Stimulated activated CD4-positive, alpha-beta T cell treated with anti-CD3 and anti-CD28 coated beads, Interleukin-15, amount 100 ng/mL, for 24 hours (primary cell): ENCODE measurements at regions not wholly inside any gene's neighbourhood (a gene's known extent, or its start where the extent isn't known, plus 50 kb on each side); places are given as distances from the start of the nearest gene placed in this dataset.

Experiments used
- DNase-seq: peaks from one replicate; pipeline ENCODE4 v3.0.0-alpha.2; 2020

DNA sequence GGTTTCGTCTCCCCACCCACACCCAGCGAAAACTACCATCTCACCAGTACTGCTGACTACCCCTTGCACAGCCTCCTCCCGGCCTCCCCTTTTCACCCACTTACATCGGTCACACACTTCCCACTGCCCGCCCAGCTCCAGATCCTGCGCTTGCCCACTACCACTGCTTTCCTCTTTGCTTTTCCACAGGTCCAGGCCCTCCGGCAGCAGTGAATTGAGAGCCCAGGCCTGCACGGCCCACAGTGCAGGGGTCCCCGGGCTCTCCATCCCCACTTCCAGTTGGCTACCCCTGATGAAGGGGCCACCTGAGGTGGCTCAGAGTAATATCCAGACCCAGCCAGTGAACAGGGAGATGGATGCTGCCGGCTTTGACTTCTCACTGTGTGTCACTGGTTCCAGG lies 120.2 kb upstream of the FSTL4 start:
- DNase-seq = no peak

DNA sequence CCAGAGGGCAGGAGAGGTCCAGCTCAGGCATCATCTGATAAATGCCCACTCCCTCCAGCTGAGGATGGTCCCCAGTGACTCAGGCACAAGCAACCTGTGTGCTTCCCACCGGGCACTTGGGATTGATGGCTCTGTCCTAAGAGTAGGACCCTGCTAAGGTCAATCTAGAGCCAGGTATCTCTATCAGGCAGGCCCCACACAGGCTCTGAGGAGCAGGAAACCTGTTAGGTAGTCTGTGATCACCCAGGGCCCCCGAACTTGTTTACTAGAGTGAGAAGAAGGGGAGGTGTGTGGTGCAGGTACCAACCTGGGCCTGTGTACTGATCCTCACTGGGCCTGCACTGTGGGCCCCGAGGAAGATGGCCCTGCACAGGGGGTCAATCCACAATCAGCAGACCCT lies 119.6 kb upstream of the FSTL4 start:
- DNase-seq = no peak

DNA sequence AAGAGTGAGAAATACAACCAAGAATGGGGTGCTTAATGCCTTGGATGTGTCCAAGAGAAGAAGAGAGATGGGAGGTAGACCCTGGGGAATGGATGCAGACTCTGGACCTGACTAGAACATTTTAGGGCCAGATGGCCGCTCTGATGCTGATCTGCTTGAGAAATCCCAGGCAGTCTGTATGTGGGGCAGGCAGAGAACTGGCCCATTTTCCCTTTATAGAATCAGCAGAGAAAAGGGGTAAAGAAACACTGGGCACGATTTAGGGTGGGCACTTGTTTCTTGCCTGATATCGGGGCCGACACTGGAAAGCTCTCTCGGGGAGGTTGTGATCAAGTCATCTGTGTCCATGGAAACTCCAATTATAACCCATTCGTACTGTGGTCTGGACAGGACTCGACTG lies 118.5 kb upstream of the FSTL4 start:
- no peak for DNase-seq

DNA sequence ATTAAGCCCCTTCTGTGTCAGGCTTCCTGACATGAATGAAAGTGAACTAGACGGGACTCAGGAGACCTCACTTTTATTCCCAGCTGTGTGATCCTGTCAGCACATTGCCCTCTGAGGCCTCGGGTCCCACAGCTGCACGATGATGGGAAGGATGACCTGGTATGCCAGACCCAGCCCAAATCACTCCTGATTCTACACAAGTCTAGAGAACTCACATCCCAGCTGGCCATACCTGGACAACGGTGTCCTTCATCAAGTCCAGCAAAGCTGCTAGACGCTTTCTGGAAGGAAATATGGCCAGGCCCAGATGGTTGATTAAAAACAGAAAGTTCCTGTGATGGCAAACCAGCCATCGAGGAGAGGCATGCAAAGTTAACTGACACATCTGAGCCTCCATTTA lies 118.0 kb upstream of the FSTL4 start:
- DNase-seq = no peak

DNA sequence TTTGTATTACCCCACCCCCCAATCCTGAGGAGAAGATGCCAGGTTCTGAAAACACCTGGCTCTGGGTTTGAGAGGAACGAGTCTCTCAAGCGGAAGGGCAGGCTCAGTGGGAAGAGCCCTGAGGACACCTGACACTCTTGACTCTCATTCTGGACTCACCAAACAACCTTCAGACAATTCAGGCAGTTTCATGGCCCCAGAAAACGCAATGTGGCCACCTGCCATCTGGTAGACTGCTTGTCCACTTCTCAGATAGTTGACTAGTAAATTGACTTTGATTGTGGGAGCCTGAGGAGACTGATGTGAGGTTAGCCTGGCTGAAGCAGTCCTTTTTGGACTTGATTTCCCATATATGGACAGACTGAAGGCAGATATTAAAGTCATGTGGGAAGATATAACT lies 117.5 kb upstream of the FSTL4 start:
- no peak for DNase-seq

DNA sequence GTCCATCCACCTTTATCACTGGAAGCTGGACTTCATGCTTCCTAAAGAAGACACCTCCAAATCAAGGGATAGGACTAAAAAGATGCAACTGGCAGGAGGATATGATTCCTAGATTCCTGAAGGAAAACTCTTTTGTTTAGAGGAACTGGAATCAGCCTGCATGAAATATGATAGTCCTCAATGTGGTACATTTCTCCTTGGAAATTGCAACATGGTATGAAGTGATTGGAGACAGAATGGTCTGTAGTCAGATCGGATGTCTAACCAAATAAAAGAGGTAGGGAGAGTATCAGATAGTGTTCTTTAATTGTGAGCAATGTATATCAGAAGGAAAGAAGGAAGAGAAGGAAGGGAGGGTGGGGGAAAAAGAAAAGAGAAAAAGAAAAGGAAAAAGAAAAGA lies 116.1 kb upstream of the FSTL4 start:
- DNase-seq = no peak

DNA sequence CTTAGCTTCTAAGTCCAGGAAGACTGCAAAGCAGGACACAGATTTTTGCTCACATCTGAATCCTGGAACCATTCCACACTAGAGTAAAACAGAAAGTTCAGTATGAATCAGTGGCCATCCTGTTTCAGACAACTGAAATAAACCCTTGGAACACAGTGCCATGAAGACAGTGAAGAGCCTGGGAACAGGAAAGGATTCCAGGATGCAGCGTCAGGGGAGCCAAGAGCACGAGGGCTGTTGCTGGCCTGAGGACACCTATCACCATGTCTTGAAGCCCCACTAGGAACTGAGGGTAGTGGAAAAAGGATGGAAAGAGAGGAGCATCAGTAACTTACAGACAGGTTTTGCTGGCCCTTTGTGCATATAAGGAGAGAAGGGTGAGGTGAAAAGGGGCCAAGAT lies 115.3 kb upstream of the FSTL4 start:
- DNase-seq = no peak

DNA sequence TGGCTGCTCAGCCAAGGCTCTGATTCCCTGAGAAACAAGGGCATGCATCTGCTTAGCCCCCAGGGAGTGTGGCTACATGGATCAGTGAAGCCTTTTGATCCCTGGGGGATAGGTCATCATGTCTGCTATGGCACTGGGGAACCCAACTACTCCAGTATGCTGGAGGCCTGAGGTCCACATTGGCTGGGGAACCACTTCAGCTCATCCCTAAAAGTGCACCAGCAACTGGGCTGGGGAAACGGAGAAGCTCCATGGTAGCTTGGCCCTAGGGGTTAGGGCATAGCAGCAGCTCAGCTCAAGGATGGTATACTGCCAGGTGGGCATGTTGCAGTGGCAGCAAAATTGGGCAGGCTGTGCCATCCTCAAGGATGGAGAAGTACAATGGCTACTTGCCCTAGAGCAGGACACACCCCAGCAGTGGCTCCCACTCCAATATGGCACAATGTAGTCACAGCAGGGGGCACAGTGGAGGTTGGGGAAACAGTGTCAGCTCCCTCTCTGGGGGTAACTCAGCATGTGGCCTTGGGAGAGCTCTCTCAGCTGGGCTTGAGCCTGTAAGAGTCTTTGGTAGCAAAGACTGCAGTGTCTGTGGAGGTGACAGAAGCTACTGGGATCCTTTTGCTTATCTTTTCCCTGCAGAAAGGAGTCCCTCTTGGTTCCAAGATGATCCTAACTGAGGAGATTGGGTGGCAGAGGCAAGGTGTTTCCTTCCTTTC lies 111.5 kb upstream of the FSTL4 start:
- DNase-seq = no peak

DNA sequence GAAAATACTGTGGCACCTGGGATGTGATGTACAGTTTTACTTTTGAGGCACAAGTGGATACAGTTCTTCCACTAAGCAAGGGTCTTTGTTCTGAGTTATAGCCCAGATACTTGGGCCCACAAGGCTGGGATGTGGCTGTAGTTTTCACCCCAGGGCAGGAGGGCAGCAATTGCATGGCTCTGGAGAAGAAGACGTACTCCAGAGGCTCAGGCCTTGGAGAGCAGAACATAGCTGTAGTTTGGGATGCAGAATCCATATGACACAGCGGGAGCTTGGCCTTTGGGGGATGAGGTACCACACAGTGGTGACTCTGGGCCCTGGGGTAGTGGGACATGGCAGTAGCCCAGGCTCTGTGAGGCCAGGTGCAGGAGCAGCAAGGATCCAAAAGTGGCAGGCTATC lies 110.8 kb upstream of the FSTL4 start:
- no peak for DNase-seq

DNA sequence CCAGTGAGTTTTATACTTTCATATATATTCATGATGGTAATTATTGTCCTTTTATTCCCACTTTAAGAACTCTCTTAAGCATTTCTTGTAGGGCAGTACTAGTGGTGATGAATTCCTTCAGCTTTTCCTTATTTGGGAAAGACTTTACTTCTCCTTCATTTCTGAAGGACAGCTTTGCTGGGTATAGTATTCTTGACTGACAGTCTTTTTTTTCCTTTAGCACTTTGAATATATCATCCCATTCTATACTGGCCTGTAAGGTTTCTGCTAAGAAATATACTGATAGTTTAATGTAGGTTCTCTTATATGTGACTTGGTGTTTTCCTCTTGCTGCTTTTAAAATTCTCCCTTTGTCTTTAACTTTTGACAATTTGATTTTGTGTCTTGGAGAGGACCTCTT lies 109.0 kb upstream of the FSTL4 start:
- DNase-seq = no peak

DNA sequence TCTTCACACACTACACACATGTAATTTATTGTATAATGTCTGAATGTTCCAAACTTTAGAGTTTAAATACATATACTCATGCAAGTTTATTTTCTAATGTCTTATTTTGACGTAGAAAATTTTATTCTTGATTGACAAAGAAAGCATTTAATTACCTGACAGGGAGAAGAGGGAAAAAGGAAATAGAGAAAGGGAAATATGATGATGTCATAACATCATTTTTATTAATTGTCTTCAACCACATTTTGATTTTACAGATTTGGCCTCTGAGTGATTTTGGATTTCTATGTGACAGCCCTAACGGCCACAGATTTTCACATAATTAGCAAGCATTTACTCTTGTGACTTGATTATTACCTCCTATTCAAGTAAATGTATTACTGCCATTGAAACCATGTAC lies 106.1 kb upstream of the FSTL4 start:
- no peak for DNase-seq

DNA sequence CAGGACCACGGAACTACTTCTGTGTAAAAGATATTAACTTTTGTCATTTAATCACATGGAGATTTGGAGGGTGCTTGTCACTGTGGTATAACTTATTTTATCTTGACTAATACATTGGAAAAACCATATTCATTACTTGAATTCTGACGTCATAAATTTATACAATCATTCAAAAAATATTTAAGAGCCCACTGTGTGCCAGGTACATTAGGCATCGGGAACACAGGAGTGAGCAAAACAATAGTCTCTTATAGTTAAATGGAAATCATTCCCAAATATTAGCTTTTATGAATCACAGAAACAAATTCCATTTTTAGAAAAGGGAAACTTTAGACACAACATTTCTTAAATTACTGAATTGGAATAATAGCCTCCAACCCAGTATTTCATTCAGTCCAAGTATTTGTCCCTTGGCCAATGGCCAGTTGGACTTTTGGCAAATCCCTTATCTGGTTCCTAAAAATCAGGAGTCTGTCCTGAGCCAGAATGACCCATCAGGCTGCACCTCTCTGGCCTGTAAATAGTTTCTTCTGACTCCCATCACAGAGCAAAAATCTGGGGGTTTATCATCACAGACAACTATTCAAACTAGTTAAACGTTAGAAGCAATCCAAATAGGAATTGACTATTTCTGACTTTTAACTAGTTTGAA lies 104.3 kb upstream of the FSTL4 start:
- DNase-seq = no peak

DNA sequence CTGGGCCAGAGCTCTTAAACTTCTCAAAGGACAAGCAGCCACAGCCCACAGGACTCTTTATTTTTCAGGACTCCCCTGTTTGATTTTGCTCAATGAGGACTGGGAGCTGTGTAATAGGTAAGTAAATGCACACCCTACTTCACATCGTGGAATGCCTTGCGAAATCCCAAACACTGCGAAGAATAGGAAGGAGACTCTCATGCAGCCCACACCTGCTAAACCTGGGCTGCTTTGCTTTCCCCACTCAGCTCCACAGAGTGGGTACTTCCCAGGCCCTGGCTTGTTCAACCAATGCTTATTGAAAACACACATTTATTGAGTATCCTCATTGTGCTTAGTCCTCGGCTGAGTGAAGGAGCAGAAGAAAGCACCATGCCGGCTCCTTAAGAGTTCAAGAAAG lies 103.3 kb upstream of the FSTL4 start:
- DNase-seq = no peak

DNA sequence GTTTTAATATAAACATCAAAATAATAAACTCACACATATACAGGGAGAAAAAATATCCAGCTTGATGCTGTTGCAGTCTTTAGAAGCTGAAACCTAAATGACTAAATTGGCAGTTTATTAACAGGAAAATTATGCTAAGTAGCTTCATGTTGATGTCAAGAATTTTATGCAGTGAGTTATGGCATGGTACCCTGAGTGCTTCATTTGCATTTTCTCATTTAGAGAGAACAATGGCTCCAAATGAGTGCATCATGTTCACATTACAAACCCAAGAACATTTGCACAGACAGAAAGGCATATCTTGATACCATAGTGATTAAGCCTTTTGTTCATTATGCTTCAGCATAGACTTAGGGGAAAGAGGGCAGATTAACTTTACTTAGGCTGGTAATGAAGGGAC lies 102.9 kb upstream of the FSTL4 start:
- DNase-seq = no peak

DNA sequence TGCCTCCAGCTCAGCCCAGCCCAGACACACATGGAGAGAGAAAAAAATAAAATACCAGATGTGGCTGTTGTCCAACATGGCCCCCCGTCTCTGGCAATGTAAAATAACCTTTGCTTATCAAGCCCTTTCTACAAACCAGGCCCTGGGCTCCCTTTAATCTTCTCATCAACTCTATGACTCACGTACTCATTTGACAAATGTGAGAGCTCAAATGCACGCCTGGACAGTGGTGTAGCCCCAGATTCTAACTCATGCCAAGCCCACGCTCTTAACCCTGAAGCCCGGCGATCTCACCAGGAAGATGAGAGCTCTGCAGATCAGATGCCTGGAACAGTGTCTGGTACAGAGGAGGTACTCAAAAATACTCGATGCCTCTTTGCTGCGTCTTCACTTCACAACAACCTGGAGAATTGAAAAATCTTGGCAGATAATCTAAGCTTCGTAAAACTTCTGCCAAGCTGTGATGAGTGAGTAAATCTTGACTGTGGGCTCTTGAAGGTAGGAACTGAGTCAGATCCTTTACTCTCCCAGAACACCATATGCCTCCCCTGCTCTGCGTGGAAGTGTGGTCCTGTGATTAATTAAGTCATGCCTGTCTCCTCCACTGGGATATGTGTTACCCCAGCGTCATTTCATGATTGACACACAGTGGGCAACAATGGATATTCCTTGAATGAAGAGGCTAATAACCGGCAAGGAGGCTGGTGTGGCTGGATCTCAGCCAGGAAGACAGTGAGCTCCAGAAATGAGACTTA lies 102.0 kb upstream of the FSTL4 start:
- no peak for DNase-seq

DNA sequence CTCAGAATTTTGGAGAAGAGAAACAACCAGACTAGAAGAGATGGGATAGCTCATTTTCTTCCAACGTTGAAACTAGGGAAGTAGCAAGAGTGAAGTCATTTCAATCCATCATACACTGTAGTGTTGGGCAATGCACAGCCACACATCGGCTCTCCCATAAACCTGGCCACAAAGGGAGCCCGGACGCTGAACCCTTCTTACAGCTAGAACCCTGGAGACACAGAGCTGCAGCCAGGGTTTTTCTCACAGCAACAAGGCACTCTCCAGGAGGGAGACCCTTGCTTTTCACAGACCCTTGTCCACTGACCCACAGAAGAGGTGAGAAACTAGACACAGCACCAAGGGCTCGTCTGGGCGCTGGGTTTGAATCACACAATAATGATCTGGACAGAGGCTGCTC lies 101.4 kb upstream of the FSTL4 start:
- no peak for DNase-seq

DNA sequence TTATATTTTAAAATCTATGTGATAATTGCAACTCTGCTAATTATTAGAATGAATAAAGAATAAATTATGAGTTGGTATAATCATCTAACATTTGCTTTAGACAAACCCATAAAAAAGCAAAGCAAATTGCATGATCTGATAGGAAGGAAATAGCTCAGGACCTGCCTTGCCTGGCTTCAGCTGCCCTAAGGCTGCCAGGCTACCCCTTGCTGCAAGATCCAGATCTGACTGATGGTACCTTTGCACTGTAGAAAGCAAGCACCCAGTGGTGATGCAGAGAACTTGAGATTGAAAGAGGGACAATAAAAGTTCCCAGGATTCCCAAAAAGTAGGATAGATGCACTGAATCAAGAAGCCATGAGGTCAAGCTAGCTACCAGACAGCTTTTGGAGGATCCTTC lies 100.9 kb upstream of the FSTL4 start:
- no peak for DNase-seq

DNA sequence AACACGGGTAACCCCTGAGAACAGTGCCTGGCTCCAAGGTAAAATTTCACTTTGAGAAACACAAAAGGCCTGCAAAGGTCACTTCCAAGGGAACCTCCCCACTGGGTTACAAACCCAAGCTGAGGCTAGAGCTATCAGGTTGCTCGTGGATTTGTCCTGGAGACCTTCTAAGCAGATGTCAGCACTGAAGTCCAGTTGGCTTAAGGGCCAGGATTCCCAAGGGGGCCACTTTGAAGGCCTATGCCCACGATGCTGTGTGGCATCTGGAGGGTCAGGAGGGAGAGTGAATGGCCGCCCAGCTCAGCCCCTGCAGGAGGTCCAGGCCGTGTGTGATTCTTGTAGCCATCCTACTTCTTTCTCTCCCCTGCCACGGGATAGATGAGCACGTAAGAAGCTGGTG lies 100.2 kb upstream of the FSTL4 start:
- no peak for DNase-seq

DNA sequence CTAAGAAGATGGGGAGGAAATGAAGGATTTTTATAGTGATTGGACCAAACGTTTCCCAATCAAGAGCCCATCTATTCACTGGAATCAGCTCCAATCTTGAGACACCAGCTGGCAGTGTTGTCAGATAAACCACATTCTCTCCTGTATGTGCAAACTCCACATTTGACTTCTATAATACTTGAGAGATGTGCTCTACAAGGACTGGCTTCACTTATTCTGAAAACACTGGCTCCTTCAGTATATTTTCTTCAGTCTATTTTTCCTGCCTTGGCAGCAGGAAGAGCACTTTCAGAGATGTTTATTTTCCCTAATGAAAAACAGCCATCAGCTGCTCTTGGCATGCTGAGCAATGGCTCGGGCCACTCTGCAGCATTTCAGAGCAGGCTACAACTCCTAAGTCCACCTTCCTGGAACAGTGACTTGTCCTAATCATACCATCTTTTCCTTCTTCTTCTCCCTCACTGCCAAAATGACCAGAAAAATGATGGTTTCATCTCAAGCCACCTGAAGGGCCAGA lies 96.9 kb upstream of the FSTL4 start:
- DNase-seq = no peak

DNA sequence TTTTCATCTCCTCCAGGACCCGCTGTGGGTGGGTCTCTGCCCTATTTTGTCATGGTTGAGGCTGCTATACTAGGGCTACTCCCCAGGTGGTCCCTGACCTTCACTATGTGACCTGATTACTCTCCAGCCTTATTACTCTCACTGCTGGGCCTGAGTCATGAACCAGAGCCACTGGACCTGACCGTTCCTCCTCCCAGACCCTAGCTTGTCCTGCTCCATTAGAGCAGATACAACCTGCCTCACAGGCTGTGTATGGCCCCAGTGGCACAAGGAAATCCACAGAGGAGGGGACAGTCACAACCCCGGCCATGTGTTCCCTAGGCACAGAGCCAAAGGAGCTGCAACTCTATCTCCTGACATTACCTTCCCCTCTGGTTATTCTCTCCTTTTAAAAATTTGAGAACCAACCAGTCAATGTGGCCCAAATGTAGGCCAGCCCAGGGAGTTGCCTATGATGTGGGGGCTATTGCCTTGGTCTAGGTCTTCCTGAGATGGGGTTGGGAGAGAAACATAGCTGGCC lies 96.0 kb upstream of the FSTL4 start:
- no peak for DNase-seq

DNA sequence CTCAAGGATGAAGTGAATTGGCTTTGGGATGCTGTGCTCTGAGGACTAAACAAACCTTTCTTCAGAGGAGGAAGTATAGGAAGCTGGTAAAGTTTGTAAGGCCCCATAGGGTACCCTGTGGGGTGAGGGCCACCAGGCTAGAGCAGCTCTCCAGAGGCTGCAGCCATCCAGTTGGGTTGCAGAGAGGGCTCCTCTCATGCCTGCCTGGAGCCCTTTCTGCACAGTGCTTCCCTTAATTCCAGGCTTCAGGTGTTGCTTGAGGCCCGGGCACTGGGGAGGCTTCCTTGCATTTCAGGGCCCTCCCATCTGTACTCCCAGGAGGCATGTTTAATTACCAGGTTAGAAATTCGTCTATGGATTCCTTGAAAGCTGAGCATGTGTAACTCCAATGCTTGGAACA lies 95.3 kb upstream of the FSTL4 start:
- no peak for DNase-seq

DNA sequence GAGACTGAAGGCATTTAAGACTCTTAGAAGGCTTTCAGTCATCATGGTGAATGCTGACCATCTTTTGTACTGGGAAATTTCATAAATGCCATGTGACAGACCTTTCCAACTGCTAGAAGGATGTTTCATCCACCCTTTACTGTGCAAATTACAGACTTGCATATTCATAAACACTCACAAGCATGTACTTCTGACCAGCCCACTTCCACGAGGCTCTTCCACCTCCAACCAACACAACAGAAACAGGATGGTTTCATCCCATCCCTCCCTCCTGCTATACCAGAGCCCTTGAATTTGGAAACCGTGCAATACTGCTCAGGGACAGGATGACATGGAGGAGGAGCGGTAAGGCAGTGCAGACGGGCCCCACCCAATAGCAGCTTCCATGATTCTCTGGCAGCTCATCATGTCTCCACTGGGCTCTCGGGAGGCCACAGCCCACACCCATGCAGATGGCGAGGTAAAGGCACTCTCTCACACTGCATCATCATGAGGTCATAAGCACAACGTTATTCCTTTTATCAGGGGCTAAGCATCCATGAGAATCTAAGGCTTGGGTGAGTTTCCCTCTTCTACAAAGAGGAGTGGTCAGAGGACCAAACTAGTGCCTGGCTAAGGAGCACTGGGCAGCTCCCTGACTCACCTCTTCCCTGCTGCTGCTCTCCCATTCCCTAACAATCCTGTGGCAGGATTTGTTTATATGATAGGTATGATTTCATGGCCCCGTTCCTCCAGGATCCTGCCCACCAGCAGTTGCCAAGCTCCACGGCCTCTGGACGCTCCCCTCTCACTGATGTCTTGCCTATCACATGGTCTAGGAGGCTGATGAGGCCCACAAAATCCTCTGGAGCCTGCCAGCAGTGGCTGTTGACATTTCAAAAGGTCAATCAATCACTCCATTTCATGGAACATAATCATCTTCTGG lies 94.4 kb upstream of the FSTL4 start:
- no peak for DNase-seq

DNA sequence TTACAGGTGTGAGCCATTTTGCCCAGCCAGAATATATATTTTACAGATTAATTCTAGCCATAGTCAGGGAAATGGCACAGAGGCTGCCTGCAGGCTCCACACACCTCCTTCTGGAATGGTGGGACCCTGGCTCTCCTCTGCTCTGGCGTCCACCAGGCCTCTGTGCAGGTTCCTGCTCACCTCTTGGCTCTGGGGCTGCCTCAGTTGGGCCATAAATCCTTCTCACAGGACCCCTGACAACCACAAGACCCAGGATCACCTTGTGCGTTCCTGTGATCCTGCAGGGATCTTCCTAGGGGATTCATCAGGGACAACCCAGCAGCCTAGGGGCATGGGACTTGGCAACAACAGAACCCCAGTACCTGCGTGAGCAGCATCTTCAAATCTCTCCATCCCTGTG lies 93.0 kb upstream of the FSTL4 start:
- no peak for DNase-seq
